ENCODE measurements at regions not wholly inside any gene's neighbourhood (a gene's known extent, or its start where the extent isn't known, plus 50 kb on each side); places are given as distances from the start of the nearest gene placed in this dataset.

DNA sequence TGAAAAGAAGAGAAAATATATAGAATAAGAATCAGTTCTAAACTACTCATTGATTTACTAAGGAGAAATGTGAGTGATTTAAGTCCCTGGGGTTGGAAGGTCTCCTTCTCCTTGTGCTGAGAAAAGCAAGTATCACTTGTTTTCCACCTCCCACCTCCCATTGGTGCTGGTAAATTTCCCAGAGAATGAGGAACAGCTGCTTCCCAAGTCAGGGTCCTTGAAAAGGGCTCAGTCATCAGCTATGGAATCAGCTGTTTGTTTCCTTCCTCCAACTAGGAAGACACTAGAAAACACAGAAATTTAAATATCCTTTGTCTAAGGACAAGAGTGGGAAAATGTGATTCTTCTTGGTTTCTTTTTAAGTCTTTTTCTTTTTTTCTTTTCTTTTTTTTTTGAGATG, 131.3 kb upstream of the C1orf21 start:
- intact Hi-C loops (cut with micrococcal nuclease): no loop called here
- DNase-seq (no peak), ATAC-seq (no peak)

DNA sequence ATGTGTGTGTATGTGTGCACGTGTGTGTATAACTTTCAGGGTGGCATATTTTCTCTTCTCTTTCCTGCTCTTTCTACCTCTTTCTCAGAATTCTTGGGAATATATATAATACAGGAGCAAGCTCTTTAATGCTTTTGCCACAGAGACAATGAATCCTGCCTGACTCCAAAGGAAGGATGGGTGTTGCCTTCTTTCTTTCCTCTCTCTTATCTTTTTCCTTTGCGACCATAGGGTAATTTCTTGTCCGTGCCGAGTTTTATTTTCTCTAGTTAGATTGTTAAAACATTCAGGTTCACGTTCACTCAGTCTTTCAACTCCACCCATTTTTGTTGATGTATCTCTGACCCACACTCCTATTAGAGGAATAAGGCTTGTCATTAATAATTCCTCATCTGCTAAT, 129.0 kb upstream of the C1orf21 start:
- ATAC-seq: no peak
- intact Hi-C loops (cut with micrococcal nuclease): no loop called here
- DNase-seq: no peak

DNA sequence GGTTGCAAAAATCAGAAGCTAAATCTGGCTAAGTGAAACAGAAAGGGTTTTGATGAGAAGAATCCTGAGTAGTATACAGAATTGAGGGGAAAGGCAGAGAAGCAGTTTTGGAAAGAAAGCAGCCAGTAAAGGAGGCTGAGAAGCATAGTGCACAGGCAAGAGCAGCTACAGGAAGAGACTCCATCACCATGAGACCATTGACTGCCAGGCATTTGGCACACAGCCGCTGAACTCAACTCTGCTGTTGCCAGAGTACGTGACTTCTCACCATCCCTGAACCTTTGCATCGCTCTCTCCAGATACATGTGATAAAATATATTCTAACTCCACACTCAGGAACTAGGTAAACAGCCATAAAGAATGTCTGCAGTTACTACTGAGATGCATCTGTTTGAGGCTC, 128.3 kb upstream of the C1orf21 start:
- peak; percentile 45 for ATAC-seq
- intact Hi-C loops (cut with micrococcal nuclease): no loop called here
- peak; percentile 29 for DNase-seq

- intact Hi-C loops (cut with micrococcal nuclease): no loop called here
- ATAC-seq (no peak), DNase-seq (no peak)
These were observed 126.4 kb upstream of the C1orf21 start for GRCh38 chr1:184260382-184260781.

- ATAC-seq (no peak), DNase-seq (no peak)
- intact Hi-C loops (cut with micrococcal nuclease): no loop called here
These were observed 124.7 kb upstream of the C1orf21 start for GRCh38 chr1:184262109-184262508.

GRCh38 chr1:184267747-184268146, 119.1 kb upstream of the C1orf21 start:
- DNase-seq (no peak), ATAC-seq (no peak)
- intact Hi-C loops (cut with micrococcal nuclease): no loop called here

DNA sequence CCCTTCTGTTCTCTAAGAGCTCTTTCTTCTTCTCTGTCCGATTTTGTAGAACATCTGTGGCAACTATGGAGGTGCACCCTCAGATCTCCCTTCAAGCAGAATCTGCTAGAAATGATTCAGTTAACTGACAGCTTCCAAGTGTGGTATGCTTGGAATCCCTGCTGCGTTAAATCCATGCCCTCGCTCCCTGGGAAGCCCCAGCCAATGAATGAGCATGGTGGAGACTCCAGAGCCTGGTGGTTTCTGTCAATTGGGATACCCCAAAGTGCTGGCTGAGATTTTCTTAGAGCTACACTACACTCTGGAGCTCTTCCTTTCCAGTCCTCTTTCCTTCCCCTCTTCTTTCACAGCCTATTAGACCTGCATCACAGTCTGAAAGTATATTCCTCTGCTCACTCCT, 116.3 kb upstream of the C1orf21 start:
- ATAC-seq: no peak
- no peak for DNase-seq

GRCh38 chr1:184272175-184272866, 114.5 kb upstream of the C1orf21 start:
- intact Hi-C loops (cut with micrococcal nuclease): no loop called here
- ATAC-seq: no peak
- DNase-seq: no peak

More for the DNA sequence above, 116.3 kb upstream of the C1orf21 start:
- intact Hi-C loops (cut with micrococcal nuclease): no loop called here

- intact Hi-C loops (cut with micrococcal nuclease): no loop called here
- ATAC-seq (no peak), DNase-seq (no peak)
These were observed 110.4 kb upstream of the C1orf21 start for GRCh38 chr1:184276416-184276815.

GRCh38 chr1:184279911-184280458, 106.8 kb upstream of the C1orf21 start:
- ATAC-seq (no peak), DNase-seq (no peak)
- intact Hi-C loops (cut with micrococcal nuclease): no loop called here

DNA sequence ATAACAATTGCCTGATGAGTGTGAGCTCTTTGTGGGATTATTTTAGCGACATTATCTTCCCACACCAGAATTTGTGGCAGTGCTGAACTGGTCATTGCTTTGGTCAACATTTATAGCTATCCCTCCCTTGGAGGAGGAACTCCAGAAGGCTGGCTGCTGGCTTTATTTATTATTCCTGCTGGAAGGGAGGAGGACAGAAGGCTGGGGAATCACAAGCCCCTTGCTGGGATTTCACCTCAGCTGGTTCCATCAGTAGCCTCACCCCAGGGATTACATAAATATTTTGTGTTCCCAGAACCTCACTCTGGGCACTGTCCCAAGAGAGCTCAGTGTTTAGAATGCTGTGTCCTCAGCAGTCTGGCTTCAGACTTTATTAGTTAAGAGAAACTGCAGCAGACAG, 102.8 kb upstream of the C1orf21 start:
- DNase-seq: no peak
- intact Hi-C loops (cut with micrococcal nuclease): no loop called here
- peak; percentile 88 for ATAC-seq

GRCh38 chr1:184284900-184285299, 101.9 kb upstream of the C1orf21 start:
- DNase-seq: no peak
- intact Hi-C loops (cut with micrococcal nuclease): no loop called here
- no peak for ATAC-seq

DNA sequence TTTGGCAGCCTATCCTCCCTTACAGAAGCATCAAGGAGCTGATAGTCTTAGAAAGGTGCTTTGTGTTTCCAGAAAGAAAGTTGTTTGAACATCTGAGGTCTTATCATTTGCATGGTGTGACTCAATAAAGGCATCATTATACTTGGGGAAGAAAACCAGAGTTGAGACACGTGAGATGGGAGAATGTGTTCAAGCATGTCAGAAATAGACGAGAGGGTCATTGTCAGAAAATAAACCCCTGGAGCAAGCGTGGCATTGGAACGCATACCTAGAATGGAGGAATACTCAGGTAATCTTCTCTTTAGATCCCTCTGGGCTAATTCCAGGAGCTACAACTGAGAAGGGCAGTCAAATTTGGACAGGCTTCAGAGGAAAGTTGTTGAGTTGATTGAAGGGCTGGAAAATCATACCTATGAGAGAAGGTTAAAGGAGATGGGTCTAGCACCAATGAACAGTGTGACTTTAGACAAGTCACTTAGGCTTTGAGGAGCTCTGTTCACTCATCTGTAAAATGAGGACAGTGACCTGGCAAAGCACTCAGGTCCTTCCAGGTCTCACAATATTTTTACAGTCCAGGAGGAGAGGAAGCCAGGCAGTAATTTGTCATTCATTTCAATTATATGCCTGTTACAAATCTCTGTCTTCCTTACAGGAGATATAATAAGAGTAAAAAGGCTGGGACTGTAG, 101.3 kb upstream of the C1orf21 start:
- ATAC-seq (no peak), DNase-seq (no peak)
- intact Hi-C loops (cut with micrococcal nuclease): no loop called here

DNA sequence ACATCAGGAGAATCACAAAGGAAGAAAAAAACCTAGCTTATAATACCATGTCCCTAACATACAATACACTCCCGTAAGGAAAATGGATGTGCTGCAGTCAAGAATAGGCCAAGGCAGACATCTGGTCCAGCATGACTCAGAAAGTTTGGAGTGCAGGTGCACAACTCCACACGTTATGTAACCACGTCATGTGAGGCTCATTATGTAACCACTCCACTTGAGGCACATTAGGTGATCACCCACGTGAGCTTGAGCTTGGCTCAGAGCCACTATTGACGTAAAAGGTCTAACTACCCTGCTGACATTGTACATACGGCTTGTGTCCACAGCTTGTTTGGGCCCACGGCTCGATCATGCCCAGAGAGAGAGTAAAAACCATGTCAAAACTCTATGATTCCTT, 99.8 kb upstream of the C1orf21 start:
- intact Hi-C loops (cut with micrococcal nuclease): no loop called here
- no peak for ATAC-seq
- no peak for DNase-seq

DNA sequence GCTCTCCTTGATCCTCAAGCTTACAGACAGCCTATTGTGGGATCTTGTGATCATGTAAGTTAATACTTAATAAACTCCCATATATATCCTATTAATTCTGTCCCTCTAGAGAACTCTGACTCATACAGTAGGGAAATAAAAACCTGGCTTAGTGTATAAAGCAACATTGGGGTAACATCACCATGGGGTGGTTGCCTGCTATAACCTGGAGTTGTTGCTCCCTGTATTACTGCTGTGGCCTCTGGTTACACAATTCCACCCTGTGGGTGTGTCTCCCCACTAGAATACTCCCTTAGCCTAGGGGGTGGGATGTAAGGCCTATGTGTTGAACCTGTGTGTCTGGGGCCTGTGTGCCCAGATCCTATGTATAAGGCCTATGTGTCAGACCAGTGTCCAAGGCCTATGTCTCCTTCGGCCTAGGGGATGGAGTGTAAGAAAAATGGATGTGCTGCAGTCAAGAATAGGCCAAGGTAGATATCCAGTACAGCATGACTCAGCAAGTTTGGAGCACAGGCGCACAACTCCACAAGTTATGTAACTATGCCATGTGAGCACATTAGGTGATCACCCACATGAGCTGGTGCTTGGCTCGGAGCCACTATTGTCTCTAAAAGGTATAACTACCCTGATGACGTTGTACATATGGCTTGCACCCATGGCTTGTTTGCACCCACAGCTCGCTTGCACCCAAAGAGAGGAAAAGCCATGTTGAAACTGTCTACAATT, 96.8 kb upstream of the C1orf21 start:
- DNase-seq: no peak
- no peak for ATAC-seq
- intact Hi-C loops (cut with micrococcal nuclease): no loop called here

DNA sequence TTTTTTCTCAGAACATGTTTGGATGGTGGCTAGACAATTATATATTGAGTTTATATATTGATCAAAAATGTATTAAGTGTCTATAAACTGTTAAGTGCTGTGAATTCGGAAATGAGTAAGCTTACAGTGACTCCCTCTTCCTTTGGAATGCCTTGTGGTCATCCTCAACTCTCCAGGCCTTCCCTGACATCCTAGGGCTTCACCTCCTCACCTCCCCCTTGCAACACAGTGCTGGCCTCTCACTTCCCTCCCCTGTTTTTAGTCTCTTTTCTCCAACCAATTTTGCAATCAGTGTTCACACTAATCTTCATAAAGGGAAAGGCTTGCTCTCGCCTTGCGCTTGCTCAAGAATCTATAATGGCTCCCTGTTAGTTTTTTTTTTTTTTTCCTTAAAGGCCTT, 95.1 kb upstream of the C1orf21 start:
- no peak for DNase-seq
- no peak for ATAC-seq
- intact Hi-C loops (cut with micrococcal nuclease): no loop called here

GRCh38 chr1:184292101-184292500, 94.7 kb upstream of the C1orf21 start:
- ATAC-seq (no peak), DNase-seq (no peak)
- intact Hi-C loops (cut with micrococcal nuclease): no loop called here

- ATAC-seq: no peak
- no peak for DNase-seq
- intact Hi-C loops (cut with micrococcal nuclease): no loop called here
These were observed 92.7 kb upstream of the C1orf21 start for GRCh38 chr1:184294101-184294500.

DNA sequence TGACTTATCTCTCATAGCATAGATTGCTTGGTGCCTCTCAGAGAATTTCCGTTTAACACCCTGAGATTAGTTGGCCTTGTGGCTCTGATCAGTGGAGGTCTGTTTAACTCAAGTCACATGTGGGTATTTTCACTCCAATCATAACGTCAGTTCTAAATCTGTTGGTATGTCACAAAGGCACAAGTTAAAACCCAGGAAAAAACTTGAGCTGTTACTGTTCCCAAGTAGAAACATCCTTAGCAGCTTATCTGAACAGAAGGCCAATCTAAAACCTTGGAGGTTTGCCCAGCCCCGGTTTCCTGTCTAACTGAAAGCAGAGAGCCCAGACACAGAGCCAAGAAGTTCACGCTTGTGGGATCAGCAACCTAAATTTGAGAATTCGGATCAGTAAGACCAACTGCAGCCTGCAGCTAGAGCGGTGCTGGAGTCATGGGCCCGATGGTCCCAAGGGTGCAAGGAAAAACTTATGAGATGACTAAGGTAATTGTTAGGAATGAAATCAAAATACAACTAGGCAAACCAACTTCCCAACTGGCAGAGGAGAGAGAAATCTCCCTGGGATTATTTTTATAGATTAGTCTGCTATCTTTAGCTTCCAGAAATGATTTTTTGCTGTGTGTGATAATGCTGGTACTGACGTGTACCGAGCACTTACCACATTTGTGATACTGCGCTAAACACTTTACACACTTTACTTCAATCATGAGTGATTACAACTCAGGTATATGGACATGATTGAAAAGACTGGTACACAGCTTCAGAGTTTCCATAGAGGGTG, 90.2 kb upstream of the C1orf21 start:
- intact Hi-C loops (cut with micrococcal nuclease): no loop called here
- DNase-seq (peak; percentile 89), ATAC-seq (peak; percentile 90)
